Right lobe of liver (tissue), 4 donors: ENCODE measurements at regions not wholly inside any gene's neighbourhood (a gene's known extent, or its start where the extent isn't known, plus 50 kb on each side); places are given as distances from the start of the nearest gene placed in this dataset.

Experiments used
- POLR2A ChIP-seq: fragments of 450-650 bp; IDR thresholded peaks from one replicate; pipeline ENCODE4 v1.6.1; 2017; ENCODE audit warnings: antibody characterized with exemption, mild to moderate bottlenecking
- TF ChIP-seq, protein P1 (sequence below), 4 donors: fragments of 200-600 bp in 3 of 4; fragments of 450-650 bp in 1 of 4; IDR thresholded peaks; one replicate each; pipeline versions ENCODE4 v1.5.1 to v1.8.0; 2016 to 2022; ENCODE audit warnings: antibody characterized with exemption in 4 of 4, mild to moderate bottlenecking in 2 of 4
- donor health status: DM: no; HTN: no; CAD: no.
- donor health status: DM: no; HTN: no; CAD: no.
- donor health status: DM: no; HTN: yes; CAD: no.

- TF ChIP-seq, protein P1, sequence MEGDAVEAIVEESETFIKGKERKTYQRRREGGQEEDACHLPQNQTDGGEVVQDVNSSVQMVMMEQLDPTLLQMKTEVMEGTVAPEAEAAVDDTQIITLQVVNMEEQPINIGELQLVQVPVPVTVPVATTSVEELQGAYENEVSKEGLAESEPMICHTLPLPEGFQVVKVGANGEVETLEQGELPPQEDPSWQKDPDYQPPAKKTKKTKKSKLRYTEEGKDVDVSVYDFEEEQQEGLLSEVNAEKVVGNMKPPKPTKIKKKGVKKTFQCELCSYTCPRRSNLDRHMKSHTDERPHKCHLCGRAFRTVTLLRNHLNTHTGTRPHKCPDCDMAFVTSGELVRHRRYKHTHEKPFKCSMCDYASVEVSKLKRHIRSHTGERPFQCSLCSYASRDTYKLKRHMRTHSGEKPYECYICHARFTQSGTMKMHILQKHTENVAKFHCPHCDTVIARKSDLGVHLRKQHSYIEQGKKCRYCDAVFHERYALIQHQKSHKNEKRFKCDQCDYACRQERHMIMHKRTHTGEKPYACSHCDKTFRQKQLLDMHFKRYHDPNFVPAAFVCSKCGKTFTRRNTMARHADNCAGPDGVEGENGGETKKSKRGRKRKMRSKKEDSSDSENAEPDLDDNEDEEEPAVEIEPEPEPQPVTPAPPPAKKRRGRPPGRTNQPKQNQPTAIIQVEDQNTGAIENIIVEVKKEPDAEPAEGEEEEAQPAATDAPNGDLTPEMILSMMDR (IDR thresholded peaks at IDR 0.05): no peak
- no peak for TF ChIP-seq POLR2A
Observed at GRCh38 chr15:34644061-34644460, 60.6 kb upstream of the GOLGA8B start.
